ENCODE measurements at regions not wholly inside any gene's neighbourhood (a gene's known extent, or its start where the extent isn't known, plus 50 kb on each side); places are given as distances from the start of the nearest gene placed in this dataset.
A peak's percentile ranks its signal among the peaks of the same experiment; 100 is the strongest.

- H3K36me3 ChIP-seq (replicated peaks in 1 of 2; ENCODE audit: control insufficient read depth in 1 of 2, insufficient read depth in 2 of 2, low read length in 2 of 2) = no peaks in the 10 kb centered on the region
- in situ Hi-C loops (cut with HindIII; ENCODE audit: extremely low pct_ligation_motif_present, low pct_unique_long_range_greater_than_20kb) = no loop called here
- H3K79me2 ChIP-seq (ENCODE audit: insufficient read depth, low read length) = no peaks in the 10 kb centered on the region
- no peaks in the 10 kb centered on the region for H4K20me1 ChIP-seq (ENCODE audit: insufficient read depth, low read length)
- DNase-seq (ENCODE audit: low spot score) (no peak), ATAC-seq (no peak), FAIRE-seq (no peak)
- ChIA-PET CTCF (ENCODE audit: low intra/inter-chr PET ratio, low total read pairs) (no interaction called here), POLR2A (no interaction called here)
- 0% methylated on average over 2 of the region's 2 CpGs for WGBS (ENCODE audit: low lambda C conversion rate)
- no peaks in the 10 kb centered on the region for H3K27me3 ChIP-seq (ENCODE audit: control insufficient read depth in 1 of 2, insufficient read depth in 2 of 2, low read length in 2 of 2)
- H3K27ac ChIP-seq (ENCODE audit: extremely low read length, insufficient read depth, low read length) = no peak overlapping the region
- H3K9me3 ChIP-seq (ENCODE audit: low read length) = no peaks in the 10 kb centered on the region
- intact Hi-C loops (cut with micrococcal nuclease; ENCODE audit: unreplicated experiment) = no loop called here
- peaks cover 8% of the 10 kb centered on the region; the same call in 1 of the 2 replicates for H3K4me1 ChIP-seq (ENCODE audit: insufficient read depth, low read length)
- no peak overlapping the region for H3K9ac ChIP-seq (ENCODE audit: insufficient read depth, low read depth, low read length)
- no TSS peak for BruUV-seq (replicated peaks)
- no peak for TF ChIP-seq ZNF354B (CRISPR knock-in tag; IDR thresholded peaks at IDR 0.05)
- peak; percentile 33; the same call in 1 of the 2 replicates for TF ChIP-seq RFX1 (IDR thresholded peaks at IDR 0.05)
- H3K4me3 ChIP-seq (replicated peaks in 1 of 3; ENCODE audit: insufficient read depth in 1 of 3, low read depth in 2 of 3, low read length in 3 of 3) = no peak overlapping the region
- no peak overlapping the region for H3K4me2 ChIP-seq (ENCODE audit: low read depth, low read length)
- H2AFZ ChIP-seq (ENCODE audit: low read length) = no peak overlapping the region
Measured at GRCh38 chr16:47965439-47965838, 190.4 kb downstream of the ABCC12 start.

GRCh38 chr16:47958726-47959125 lies 197.1 kb downstream of the ABCC12 start:
- ATAC-seq (no peak), DNase-seq (ENCODE audit: low spot score) (no peak), FAIRE-seq (no peak)
- Histone ChIP-seq H3K9ac (ENCODE audit: insufficient read depth, low read depth, low read length) (no peak overlapping the region), H3K9me3 (ENCODE audit: low read length) (no peaks in the 10 kb centered on the region), H3K4me2 (ENCODE audit: low read depth, low read length) (no peak overlapping the region), H3K4me3 (replicated peaks in 1 of 3; ENCODE audit: insufficient read depth in 1 of 3, low read depth in 2 of 3, low read length in 3 of 3) (no peak overlapping the region), H3K36me3 (replicated peaks in 1 of 2; ENCODE audit: control insufficient read depth in 1 of 2, insufficient read depth in 2 of 2, low read length in 2 of 2) (no peaks in the 10 kb centered on the region), H3K27me3 (ENCODE audit: control insufficient read depth in 1 of 2, insufficient read depth in 2 of 2, low read length in 2 of 2) (peaks cover 0 to 12% of the 10 kb centered on the region in 2 experiments; a peak in 2 of 5 replicates), H3K79me2 (ENCODE audit: insufficient read depth, low read length) (no peaks in the 10 kb centered on the region), H3K27ac (ENCODE audit: extremely low read length, insufficient read depth, low read length) (no peak overlapping the region), H3K4me1 (ENCODE audit: insufficient read depth, low read length) (no peaks in the 10 kb centered on the region), H4K20me1 (ENCODE audit: insufficient read depth, low read length) (no peaks in the 10 kb centered on the region), H2AFZ (ENCODE audit: low read length) (no peak overlapping the region)
- intact Hi-C loops (cut with micrococcal nuclease; ENCODE audit: unreplicated experiment) (no loop called here), in situ Hi-C loops (cut with HindIII; ENCODE audit: extremely low pct_ligation_motif_present, low pct_unique_long_range_greater_than_20kb) (no loop called here)
- no TSS peak for BruUV-seq (replicated peaks)
- CTCF ChIA-PET (ENCODE audit: low intra/inter-chr PET ratio, low total read pairs) = no interaction called here
- 6% methylated on average over 5 of the region's 5 CpGs for WGBS (ENCODE audit: low lambda C conversion rate)
- POLR2A ChIA-PET = no interaction called here
- TF ChIP-seq BCL3 (CRISPR knock-in tag; IDR thresholded peaks at IDR 0.05) = no peak
- no peak for TF ChIP-seq NR3C1 (CRISPR knock-in tag; IDR thresholded peaks at IDR 0.05)
- no peak for TF ChIP-seq ZNF816 (CRISPR knock-in tag; IDR thresholded peaks at IDR 0.05; ENCODE audit: borderline replicate concordance)
- no peak for TF ChIP-seq CEBPZ (IDR thresholded peaks at IDR 0.05; ENCODE audit: low read length)
- no peak for TF ChIP-seq CHD2 (IDR thresholded peaks at IDR 0.05; ENCODE audit: low read depth, low read length)
- TF ChIP-seq ZNF335 (CRISPR knock-in tag; IDR thresholded peaks at IDR 0.05) = no peak
- no peak for TF ChIP-seq SAP130 (CRISPR knock-in tag; IDR thresholded peaks at IDR 0.05; ENCODE audit: low read depth)
- TF ChIP-seq ZNF672 (CRISPR knock-in tag; IDR thresholded peaks at IDR 0.05) = no peak
- no peak for TF ChIP-seq E2F5 (CRISPR knock-in tag; conservative IDR thresholded peaks at IDR 0.05)
- no peak for TF ChIP-seq REXO4 (CRISPR knock-in tag; IDR thresholded peaks at IDR 0.05; ENCODE audit: borderline replicate concordance)
- TF ChIP-seq ZEB1 (IDR thresholded peaks at IDR 0.05; ENCODE audit: insufficient replicate concordance, low read depth) = no peak
- TF ChIP-seq ZNF253 (CRISPR knock-in tag; IDR thresholded peaks at IDR 0.05; ENCODE audit: borderline replicate concordance) = no peak
